C1 segment of cervical spinal cord (tissue), 14 donors: ENCODE measurements at regions not wholly inside any gene's neighbourhood (a gene's known extent, or its start where the extent isn't known, plus 50 kb on each side); places are given as distances from the start of the nearest gene placed in this dataset.
"Not testable (repeated sequence)": the region's sequence is repeated elsewhere in the genome, so short reads cannot be mapped to it uniquely, and the experiment has no call there.

Experiments
- DNase-seq, 14 donors: peaks; one replicate each; lab custom pipeline; 2025; lab: John Stamatoyannopoulos, UW

DNA sequence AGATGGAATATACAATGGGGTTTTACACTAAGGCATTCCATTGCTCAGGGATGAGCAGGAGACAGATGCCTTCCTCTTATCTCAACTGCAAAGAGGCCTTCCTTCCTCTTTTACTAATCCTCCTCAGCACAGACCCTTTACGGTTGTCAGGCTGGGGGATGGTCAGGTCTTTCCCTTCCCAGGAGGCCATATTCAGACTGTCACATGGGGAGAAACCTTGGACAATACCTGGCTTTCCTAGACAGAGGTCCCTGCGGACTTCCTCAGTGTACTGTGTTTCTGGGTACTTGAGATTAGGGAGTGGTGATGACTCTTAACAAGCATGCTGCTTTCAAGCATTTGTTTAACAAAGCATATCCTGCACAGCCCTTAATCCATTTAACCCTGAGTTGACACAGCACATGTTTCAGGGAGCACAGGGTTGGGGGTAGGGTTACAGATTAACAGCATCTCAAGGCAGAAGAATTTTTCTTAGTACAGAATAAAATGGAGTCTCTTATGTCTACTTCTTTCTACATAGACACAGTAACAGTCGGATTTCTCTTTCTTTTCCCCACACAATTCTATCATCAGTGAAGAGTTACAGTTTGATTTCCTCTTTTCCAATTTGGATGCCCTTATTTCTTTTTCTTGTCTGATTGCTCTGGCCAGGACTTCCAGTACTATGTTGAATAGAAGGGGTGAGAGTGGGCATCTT lies 737.1 kb downstream of the TRHDE start:
- not testable (repeated sequence) for DNase-seq

- no peak for DNase-seq
These were observed 745.8 kb downstream of the TRHDE start for GRCh38 chr12:73017981-73018380.

GRCh38 chr12:73053893-73054292 lies 781.7 kb downstream of the TRHDE start:
- no peak for DNase-seq

DNA sequence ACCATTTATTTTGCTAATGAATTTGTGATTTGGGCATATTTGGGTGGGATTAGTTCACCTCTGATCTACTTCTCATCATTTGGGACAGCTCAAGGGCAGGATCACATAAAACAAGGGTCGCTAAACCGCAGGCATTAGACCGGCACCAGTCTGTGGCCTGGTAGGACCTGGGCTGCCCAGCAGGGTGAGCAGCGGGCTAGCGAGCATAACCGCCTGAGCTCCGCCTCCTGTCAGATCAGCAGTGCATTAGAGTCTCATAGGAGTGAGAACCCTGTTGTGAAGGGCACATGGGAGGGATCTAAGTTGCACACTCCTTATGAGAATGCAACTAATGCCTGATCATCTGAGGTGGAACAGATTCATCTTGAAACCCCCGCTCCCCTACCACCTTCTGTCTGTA lies 785.3 kb downstream of the TRHDE start:
- no peak for DNase-seq

DNA sequence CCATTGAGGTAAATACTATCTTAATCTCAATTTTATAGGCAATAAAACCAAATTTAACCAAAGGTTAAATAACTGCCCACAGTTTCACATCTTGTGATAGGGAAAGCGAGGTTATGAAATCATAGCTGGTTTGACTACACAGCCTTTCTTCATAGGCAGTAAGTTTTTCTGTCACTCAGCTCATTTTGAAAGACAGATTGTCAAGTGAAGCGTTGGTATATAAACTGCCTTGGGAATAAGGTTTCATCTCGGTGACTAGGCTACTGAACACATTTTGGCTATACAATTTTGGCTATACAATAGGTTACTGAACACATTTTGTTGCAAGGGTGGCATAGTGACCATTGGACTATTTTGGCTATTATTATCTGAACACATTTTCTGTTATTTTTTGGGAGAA lies 793.7 kb downstream of the TRHDE start:
- no peak for DNase-seq

DNA sequence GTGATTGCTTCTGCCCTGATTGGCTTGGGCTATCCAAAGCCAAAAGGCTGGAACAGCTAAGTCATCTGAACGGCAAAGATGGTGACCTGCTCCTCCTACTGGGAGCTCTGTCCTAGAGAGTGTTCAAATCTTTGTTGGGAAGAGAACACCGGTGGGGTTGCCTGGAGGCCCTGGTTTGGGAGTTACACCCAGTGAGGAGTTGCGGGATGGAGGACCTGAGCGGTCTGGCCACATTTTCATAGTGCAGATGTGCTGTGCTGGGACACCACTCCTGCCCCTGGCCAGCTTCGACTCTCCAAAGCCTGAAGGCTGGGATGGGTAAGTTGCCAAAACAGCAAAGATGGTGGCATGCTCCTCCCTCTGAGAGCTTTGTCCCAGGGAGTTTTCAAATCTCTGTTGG lies 795.4 kb downstream of the TRHDE start:
- DNase-seq: no peak

- DNase-seq: no peak
These were observed 800.0 kb downstream of the TRHDE start for GRCh38 chr12:73072214-73072613.

DNA sequence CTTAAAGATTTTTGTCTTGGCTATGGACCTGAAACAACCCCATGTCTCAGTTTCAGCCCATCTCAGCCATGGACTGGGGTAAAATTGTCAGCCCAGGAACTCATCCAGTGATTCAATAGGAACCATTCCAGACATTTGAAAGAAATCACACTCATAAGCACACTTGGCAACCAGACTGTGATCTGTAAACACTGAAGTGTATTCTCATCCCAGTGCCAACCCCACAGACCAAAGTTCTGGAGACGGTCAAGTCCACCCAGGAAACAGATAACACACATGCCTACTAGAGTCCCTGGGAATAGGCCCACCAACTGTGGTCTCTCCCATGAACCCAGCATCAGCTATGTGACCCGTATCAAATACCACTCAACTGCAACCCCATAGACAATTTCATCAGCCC lies 804.6 kb downstream of the TRHDE start:
- DNase-seq: no peak

- DNase-seq: no peak
These were observed 811.6 kb downstream of the TRHDE start for GRCh38 chr12:73083736-73084135.

- no peak for DNase-seq
These were observed 834.1 kb downstream of the TRHDE start for GRCh38 chr12:73106296-73106695.

- no peak for DNase-seq
These were observed 834.7 kb downstream of the TRHDE start for GRCh38 chr12:73106896-73107295.

DNA sequence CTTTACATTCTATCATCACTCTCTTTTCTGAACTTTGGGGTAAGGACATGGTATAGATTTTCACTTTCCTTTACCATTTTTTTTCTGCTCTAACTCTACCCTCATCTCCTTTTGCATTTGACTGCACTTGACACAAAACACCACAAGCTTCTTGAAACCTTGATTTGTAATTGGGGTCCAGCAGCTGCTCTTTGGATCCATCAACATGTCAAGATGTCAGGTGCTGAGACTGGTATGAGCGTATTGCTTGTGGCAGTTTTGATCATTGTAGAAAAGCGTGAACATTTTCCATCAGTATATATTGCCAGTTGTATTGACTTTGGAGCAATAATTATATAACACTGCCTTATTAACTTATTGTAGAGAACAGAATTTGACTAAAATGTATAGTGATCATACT lies 838.6 kb downstream of the TRHDE start:
- DNase-seq: no peak

DNA sequence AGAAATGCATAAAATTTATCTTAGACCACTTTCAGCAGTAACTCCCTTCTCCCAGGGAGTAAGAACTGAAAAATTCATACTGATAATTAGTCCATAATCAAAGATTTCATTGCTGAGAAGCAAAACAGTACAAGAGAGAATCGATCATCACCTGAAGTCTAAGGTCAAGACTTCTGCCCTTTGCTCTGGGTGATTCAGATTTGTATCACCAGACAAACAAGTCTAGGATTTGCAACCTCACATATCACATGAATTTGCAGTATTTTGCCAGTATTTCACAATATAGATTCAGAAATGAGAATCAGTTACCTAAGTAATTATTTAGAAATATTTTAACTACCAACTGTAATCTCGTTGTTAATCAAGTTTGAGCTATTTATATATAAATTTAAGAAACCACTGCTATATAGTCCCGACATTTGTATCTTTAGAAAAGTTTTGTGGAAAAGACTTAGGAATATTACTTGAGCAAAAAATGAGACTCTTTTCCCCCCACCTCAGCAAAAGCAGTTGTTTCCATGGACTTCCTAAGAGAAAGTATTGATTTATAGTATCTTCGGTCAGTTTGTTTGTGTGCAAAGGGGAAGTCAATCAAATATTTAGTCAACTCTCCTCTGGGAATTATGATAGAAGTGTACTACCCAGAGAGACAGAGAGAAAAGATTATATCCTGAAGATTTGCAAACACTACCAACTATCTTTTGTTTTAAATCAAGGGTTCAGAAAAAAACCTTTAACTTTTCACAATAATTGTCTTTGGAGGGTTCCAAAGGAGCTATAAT lies 840.1 kb downstream of the TRHDE start:
- no peak for DNase-seq

GRCh38 chr12:73124480-73124879 lies 852.3 kb downstream of the TRHDE start:
- no peak for DNase-seq

- no peak for DNase-seq
These were observed 853.0 kb downstream of the TRHDE start for GRCh38 chr12:73125148-73125547.

- DNase-seq: no peak
These were observed 864.2 kb downstream of the TRHDE start for GRCh38 chr12:73136386-73136785.

DNA sequence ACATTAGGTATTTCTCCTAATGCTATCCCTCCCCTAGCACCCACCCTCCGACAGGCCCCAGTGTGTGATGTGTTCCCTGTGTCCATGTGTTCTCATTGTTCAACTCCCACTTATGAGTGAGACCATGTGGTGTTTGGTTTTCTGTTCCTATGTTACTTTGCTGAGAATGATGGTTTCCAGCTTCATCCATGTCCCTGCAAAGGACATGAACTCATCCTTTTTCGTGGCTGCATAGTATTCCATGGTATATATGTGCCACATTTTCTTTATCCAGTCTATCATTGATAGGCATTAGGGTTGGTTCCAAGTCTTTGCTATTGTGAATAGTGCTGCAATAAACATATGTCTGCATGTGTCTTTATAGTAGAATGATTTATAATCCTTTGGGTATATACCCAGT lies 867.5 kb downstream of the TRHDE start:
- DNase-seq: not testable (repeated sequence)

GRCh38 chr12:73158341-73158740 lies 886.2 kb downstream of the TRHDE start:
- DNase-seq: no peak

- no peak for DNase-seq
These were observed 887.8 kb downstream of the TRHDE start for GRCh38 chr12:73159954-73160353.

DNA sequence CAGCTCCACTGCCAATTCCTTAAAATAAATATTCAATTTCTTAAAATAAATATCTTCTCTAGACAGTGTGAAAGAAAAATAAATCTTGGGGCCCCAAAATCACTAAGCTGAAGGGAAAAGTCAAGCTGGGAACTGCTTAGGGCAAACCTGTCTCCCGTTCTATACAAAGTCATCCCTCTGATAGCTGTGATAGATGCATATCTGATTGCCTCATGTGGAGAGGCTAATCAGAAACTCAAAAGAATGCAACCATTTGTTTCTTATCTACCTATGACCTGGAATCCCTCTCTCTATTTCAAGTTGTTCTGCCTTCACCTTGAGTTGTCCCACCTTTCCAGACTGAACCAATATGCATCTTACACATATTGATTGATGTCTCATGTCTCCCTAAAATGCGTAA lies 889.8 kb downstream of the TRHDE start:
- no peak for DNase-seq

DNA sequence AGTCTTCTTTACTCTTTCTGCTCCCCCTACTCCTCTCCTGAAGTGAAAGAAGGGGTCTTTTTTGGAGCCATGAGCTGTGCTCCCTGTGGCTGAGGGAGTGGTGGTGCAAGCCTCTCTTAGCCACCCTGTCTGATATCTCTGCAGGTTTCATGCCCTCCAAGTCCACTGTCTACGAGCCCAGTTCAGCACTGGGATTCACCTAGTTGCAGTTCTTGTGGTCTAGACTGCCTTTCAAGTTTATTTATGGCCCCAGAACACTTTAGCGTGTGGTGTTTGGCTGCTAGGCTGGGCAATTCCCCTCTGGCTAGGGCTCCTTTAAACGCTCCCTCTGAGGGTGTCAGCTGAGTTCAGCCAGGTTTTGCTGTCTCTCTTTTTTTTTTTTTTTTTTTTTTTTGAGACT lies 908.6 kb downstream of the TRHDE start:
- DNase-seq: no peak

DNA sequence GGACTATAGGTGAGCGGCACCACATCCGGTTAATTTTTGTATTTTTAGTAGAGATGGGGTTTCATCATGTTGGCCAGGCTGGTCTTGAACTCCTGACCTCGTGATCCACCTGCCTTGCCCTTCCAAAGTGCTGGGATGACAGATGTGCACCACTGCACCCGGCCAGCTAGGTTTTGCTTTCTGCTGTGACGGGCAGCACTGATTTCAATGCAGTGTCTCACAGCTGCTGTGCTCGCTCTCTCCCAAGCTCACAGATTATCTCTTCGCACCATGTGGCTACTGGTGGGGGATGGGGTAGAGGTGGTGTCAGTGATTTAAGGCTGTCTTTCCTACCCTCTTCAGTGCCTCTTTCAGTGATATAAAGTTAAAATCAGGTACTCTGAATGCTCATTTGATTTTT lies 909.1 kb downstream of the TRHDE start:
- DNase-seq: no peak

DNA sequence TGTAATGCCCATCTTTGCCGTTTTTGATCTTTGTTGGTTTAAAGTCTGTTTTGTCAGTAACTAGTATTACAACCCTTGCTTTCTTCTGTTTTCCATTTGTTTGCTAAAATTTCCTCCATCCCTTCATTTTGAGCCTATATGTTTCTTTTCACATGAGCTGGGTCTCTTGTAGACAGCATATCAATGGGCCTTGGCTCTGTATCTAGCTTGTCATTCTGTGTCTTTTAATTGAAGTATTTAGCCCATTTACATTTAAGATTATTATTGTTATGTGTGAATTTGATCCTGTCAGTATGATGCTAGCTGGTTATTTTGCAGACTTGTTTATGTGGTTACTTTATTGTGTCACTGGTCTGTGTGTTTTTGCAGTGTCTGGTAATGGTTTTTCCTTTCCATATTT lies 913.2 kb downstream of the TRHDE start:
- DNase-seq: no peak
